Glutamatergic neuron (in vitro differentiated cells): ENCODE measurements at regions not wholly inside any gene's neighbourhood (a gene's known extent, or its start where the extent isn't known, plus 50 kb on each side); places are given as distances from the start of the nearest gene placed in this dataset.
"Not testable (repeated sequence)": the region's sequence is repeated elsewhere in the genome, so short reads cannot be mapped to it uniquely, and the experiment has no call there.

Source experiments
- DNase-seq: peaks from one replicate; pipeline ENCODE4 v3.0.0; 2022
- H3K27ac Mint-ChIP-seq: one replicate; pipeline ENCODE4 v1.8.0; 2020; ENCODE audit warnings: mild to moderate bottlenecking, mixed read lengths, inconsistent platforms; ENCODE audit not compliant: unreplicated experiment
- H3K27me3 Mint-ChIP-seq: one replicate; pipeline ENCODE4 v1.8.0; 2020; ENCODE audit warnings: mild to moderate bottlenecking, moderate library complexity, mixed read lengths, inconsistent platforms; ENCODE audit not compliant: unreplicated experiment
- H3K36me3 Mint-ChIP-seq: one replicate; pipeline ENCODE4 v1.8.0; 2020; ENCODE audit warnings: mild to moderate bottlenecking, mixed read lengths, inconsistent platforms; ENCODE audit not compliant: unreplicated experiment
- H3K4me1 Mint-ChIP-seq: one replicate; pipeline ENCODE4 v1.8.0; 2020; ENCODE audit warnings: mild to moderate bottlenecking, low read depth, mixed read lengths, inconsistent platforms; ENCODE audit not compliant: unreplicated experiment
- H3K4me3 Mint-ChIP-seq: one replicate; pipeline ENCODE4 v1.8.0; 2020; ENCODE audit warnings: mild to moderate bottlenecking, mixed read lengths, inconsistent platforms; ENCODE audit not compliant: unreplicated experiment
- H3K9me3 Mint-ChIP-seq: one replicate; pipeline ENCODE4 v1.8.0; 2020; ENCODE audit warnings: mild to moderate bottlenecking, moderate library complexity, mixed read lengths, inconsistent platforms; ENCODE audit not compliant: unreplicated experiment
- TF ChIP-seq, protein P1 (sequence below): fragments of 200-600 bp; sonication (generic); IDR thresholded peaks from one replicate; pipeline ENCODE4 v1.5.0; 2021; ENCODE audit not compliant: partially characterized antibody, unreplicated experiment

DNA sequence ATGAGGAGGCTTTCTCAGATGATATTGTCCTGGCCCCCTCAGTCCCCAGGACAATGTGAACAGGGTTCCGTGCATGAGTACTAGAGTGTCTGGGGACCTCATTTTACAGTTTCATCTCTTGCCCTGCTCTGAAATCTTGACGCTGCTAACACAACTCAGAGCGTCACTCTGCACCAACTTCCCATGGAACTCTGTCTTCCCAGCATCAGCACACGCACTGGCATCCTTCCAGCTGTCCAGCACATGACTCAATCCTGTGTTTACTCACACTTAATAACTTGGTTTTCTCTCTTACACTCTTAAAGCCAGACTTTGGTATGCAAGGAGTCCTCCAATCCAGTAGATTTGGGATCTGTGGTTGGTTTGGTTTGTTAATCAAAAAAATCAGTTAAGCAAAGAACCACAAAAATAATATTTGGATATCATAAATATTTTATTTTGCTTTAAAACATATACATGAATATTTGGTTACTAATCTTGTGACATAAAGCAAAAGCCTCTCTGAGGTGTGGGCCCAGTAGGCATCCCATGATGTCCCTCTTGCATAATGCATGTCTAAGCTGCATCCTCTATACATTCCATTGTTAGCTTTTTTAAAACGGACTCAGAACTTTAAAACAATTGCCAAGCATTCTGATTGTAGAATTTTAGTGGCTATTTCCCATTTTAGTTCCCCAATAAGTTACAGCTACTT lies 131.0 kb downstream of the CXCL12 start:
- TF ChIP-seq, protein P1, sequence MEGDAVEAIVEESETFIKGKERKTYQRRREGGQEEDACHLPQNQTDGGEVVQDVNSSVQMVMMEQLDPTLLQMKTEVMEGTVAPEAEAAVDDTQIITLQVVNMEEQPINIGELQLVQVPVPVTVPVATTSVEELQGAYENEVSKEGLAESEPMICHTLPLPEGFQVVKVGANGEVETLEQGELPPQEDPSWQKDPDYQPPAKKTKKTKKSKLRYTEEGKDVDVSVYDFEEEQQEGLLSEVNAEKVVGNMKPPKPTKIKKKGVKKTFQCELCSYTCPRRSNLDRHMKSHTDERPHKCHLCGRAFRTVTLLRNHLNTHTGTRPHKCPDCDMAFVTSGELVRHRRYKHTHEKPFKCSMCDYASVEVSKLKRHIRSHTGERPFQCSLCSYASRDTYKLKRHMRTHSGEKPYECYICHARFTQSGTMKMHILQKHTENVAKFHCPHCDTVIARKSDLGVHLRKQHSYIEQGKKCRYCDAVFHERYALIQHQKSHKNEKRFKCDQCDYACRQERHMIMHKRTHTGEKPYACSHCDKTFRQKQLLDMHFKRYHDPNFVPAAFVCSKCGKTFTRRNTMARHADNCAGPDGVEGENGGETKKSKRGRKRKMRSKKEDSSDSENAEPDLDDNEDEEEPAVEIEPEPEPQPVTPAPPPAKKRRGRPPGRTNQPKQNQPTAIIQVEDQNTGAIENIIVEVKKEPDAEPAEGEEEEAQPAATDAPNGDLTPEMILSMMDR: no peak
- H3K4me3 Mint-ChIP-seq: no peak overlapping the region
- no peak for DNase-seq
- peaks cover 6% of the 10 kb centered on the region for H3K9me3 Mint-ChIP-seq
- H3K27me3 Mint-ChIP-seq: peaks cover 2% of the 10 kb centered on the region
- no peaks in the 10 kb centered on the region for H3K36me3 Mint-ChIP-seq
- no peak overlapping the region for H3K27ac Mint-ChIP-seq
- H3K4me1 Mint-ChIP-seq: peaks cover 1% of the 10 kb centered on the region

- DNase-seq, H3K27me3 Mint-ChIP-seq, H3K4me3 Mint-ChIP-seq, H3K9me3 Mint-ChIP-seq, H3K4me1 Mint-ChIP-seq, H3K36me3 Mint-ChIP-seq, H3K27ac Mint-ChIP-seq: not testable (repeated sequence)
Measured at GRCh38 chr10:44252631-44253030, 132.3 kb downstream of the CXCL12 start.

DNA sequence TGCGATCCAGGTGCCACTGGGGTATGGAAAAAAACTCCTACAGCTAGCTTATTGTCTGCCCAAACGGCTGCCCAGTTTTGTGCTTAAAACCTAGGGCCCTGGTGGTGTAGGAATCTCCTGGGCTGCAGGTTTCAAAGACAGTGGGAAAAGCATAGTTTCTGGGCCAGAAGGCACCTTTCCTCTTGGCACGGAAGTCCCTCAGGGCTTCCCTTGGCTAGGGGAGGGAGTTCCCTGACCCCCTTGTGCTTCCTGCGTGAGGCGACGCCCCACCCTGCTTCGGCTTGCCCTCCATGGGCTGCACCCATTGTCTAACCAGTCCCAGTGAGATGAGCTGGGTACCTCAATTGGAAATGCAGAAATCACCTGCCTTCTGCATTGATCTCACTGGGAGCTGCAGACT lies 135.0 kb downstream of the CXCL12 start:
- not testable (repeated sequence) for DNase-seq, H3K4me1 Mint-ChIP-seq, H3K4me3 Mint-ChIP-seq, H3K9me3 Mint-ChIP-seq, H3K36me3 Mint-ChIP-seq, H3K27ac Mint-ChIP-seq, H3K27me3 Mint-ChIP-seq

DNA sequence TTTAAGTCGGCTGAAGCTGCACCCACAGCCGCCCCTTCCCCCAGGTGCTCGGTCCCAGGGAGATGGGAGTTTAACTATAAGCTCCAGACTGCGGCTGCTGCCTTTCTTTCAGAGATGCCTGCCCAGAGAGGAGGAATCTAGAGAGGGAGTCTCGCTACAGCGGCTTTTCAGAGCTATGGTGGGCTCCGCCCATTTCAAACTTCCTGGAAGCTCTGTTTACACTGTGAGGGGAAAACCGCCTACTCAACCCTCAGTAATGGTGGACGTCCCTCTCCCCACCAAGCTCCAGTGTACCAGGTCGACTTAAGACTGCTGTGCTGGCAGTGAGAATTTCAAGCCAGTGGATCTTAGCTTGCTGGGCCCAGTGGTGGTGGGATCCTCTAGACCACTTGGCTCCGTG lies 135.4 kb downstream of the CXCL12 start:
- no peaks in the 10 kb centered on the region for H3K27me3 Mint-ChIP-seq
- H3K36me3 Mint-ChIP-seq: no peaks in the 10 kb centered on the region
- no peak overlapping the region for H3K27ac Mint-ChIP-seq
- H3K4me1 Mint-ChIP-seq: no peaks in the 10 kb centered on the region
- no peaks in the 10 kb centered on the region for H3K9me3 Mint-ChIP-seq
- no peak for DNase-seq
- TF ChIP-seq, protein P1: no peak
- H3K4me3 Mint-ChIP-seq: no peak overlapping the region

DNA sequence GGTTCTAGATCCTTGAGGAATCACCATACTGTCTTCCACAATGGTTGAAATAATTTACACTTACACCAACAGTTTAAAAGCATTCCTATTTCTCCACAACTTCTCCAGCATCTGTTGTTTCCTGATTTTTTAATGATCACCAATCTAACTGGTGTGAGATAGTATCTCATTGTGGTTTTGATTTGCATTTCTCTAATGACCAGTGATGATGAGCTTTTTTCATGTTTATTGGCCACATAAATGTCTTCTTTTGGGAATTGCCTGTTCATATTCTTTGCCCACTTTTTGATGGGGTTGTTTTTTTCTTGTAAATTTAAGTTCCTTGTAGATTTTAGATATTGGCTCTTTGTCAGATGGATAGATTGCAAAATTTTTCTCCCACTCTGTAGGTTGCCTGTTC lies 138.2 kb downstream of the CXCL12 start:
- not testable (repeated sequence) for H3K9me3 Mint-ChIP-seq, H3K4me1 Mint-ChIP-seq

GRCh38 chr10:44246287-44246686 lies 138.6 kb downstream of the CXCL12 start:
- H3K27ac Mint-ChIP-seq, H3K36me3 Mint-ChIP-seq, H3K9me3 Mint-ChIP-seq: not testable (repeated sequence)

More for the DNA sequence above, 138.2 kb downstream of the CXCL12 start:
- not testable (repeated sequence) for H3K4me3 Mint-ChIP-seq, H3K27me3 Mint-ChIP-seq, H3K27ac Mint-ChIP-seq, DNase-seq, H3K36me3 Mint-ChIP-seq

DNA sequence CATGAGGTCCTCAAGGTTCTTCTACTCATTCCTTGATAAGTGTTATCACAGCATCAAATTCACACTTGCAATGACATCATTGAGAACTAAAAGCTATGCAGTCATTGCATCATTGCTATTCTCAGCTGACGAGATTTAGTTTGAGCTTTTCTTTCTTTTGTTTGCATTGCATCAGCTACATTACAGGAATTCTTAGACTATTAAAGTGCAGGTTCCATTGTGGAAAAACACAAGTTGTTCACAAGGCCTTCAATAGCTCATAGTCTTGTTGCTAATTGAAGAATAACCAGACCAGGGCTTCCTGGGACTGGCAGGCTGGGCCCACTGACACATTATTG lies 139.3 kb downstream of the CXCL12 start:
- H3K9me3 Mint-ChIP-seq: peaks cover 1% of the 10 kb centered on the region
- no peaks in the 10 kb centered on the region for H3K36me3 Mint-ChIP-seq
- H3K27ac Mint-ChIP-seq: no peak overlapping the region
- peaks cover 3% of the 10 kb centered on the region for H3K27me3 Mint-ChIP-seq
- no peak overlapping the region for H3K4me3 Mint-ChIP-seq
- no peak for DNase-seq
- no peaks in the 10 kb centered on the region for H3K4me1 Mint-ChIP-seq
- TF ChIP-seq, protein P1: no peak

More at GRCh38 chr10:44246287-44246686, 138.6 kb downstream of the CXCL12 start:
- H3K27me3 Mint-ChIP-seq, DNase-seq, H3K4me3 Mint-ChIP-seq, H3K4me1 Mint-ChIP-seq: not testable (repeated sequence)
